HG03571 (cell line): ENCODE measurements at regions not wholly inside any gene's neighbourhood (a gene's known extent, or its start where the extent isn't known, plus 50 kb on each side); places are given as distances from the start of the nearest gene placed in this dataset.
"Not testable (repeated sequence)": the region's sequence is repeated elsewhere in the genome, so short reads cannot be mapped to it uniquely, and the experiment has no call there.

Experiments
- ATAC-seq: cut with Tn5 transposase; IDR thresholded peaks from one replicate; pipeline ENCODE4 v1.9.1; 2021; ENCODE audit not compliant: unreplicated experiment

DNA sequence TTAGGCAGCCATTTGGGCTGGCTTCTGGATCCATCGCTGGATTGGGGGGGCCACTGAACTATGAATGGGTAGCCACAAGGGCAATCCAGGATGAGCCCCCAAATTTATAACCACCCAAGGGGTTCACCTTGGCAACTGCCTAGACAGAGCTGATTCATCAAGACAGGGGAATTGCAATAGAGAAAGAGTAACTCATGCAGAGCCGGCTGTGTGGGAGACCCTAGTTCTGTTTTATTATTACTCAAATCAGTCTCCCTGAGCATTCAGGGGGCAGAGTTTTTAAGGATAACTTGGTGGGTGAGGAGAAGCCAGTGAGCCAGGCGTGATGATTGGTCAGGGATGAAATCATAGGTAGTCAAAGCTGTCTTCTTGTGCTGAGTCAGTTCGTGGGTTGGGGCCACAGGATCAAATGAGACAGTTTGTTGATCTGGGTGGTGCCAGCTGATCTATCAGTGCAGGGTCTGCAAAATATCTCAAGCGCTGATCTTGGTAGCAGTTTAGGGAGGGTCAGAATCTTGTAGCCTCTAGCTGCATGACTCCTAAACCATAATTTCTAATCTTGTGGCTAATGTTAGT lies 57.9 kb downstream of the DNAJB9 start:
- ATAC-seq, result no peak

GRCh38 chr7:108628678-108629077 lies 59.0 kb downstream of the DNAJB9 start:
- no peak for ATAC-seq

GRCh38 chr7:108629651-108630400 lies 60.2 kb downstream of the DNAJB9 start:
- no peak for ATAC-seq

GRCh38 chr7:108634036-108634435 lies 64.4 kb downstream of the DNAJB9 start:
- ATAC-seq, result no peak

DNA sequence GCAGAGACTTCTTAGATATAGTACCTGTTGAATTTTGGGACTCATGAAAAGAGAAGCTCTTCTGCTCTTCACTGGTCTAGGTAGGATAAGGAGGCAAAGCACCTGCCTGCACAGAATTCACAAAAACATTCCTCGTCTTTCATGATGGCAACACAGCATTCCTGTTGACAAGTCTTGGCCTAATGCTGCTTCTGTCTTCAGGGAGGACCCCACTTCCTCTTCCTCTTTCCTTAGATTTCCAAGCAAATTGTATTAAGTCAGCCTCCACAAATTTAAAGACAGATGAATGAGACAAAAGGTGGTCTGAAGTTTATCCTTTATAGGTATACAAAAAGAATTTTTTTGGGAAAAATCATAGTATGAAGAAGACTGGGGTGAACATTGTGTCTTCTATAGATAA lies 64.9 kb downstream of the DNAJB9 start:
- no peak for ATAC-seq

- no peak for ATAC-seq
Observed at GRCh38 chr7:108637049-108637621, 67.5 kb downstream of the DNAJB9 start.

DNA sequence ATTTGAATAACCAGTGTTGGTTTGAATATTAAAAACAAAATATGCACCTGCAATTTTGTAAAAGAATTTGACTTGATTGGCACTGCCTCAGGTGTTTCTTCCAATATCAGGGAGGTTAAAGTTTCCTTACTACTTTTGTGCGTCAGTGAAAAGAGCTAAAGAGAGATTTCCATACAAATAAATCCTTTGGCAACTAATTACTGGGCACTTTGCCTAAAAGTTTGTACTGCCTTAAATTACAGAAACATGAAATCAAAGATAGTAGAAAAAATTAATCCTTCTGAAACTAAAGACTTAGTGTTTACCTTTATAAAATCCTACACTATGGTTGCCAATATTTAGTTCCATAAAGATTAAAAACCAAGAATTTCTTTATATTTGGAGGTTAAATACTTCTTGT lies 72.5 kb downstream of the DNAJB9 start:
- ATAC-seq, result no peak

DNA sequence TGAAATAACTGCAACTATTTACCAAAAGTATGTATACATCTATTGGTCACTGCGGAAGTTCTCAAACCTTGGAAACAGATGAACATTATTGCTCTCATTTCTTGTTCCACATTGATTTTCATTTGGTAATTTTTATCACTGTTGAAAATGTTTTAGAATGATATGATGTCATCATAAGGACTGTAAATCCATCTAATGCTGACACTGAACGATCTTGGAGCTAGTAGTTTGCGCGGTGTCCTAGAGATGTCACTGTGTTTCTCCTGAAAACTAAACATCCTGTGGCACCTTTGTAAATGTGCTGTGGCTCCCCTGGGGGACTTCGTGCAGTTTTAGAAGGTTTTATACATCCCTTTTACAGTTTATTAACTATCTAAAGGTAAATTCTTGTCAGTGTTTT lies 73.5 kb downstream of the DNAJB9 start:
- no peak for ATAC-seq

- ATAC-seq, result no peak
Observed at GRCh38 chr7:108648989-108649388, 79.3 kb downstream of the DNAJB9 start.

- ATAC-seq, result no peak
Observed at GRCh38 chr7:108650467-108650866, 80.8 kb downstream of the DNAJB9 start.

DNA sequence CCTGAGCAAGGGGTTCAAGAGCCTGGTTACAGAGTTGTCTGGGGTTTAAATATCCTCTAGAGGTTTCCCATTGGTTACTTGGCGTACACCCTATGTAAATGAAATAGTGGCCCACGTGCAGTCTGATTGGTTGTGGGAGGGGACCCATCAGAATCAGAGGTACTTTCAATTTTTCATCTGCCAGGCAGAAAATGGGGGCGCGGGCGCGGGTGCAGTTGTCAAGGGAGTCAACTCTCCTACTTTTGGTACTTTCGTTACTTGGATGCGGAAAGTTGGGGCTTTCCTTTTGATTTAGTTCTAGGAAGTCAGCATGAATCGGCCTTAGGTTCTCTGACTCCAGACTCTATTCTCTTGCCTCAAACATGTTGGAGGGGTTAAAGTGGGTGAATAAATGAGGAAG lies 83.2 kb downstream of the DNAJB9 start:
- no peak for ATAC-seq

GRCh38 chr7:108653526-108653925 lies 83.9 kb downstream of the DNAJB9 start:
- ATAC-seq, result no peak

DNA sequence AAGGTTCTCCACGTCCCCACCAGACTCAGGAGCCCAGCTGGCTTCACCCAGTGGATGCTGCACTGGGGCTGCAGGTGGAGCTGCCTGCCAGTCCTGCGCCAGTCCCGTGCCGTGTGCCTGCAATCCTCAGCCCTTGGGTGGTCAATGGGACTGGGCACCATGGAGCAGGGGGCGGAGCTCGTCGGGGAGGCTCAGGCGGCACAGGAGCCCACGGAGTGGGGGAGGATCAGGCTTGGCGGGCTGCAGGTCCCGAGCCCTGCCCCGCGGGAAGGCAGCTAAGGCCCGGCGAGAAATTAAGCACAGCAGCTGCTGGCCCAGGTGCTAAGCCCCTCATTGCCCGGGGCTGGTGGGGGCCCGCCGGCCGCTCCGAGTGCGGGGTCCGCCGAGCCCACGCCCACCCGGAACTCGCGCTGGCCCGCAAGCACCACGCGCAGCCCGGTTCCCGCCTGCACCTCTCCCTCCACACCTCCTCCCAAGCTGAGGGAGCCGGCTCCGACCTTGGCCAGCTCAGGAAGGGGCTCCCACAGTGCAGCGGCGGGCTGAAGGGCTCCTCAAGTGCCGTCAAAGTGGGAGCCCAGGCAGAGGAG lies 87.6 kb downstream of the DNAJB9 start:
- ATAC-seq, result not testable (repeated sequence)

DNA sequence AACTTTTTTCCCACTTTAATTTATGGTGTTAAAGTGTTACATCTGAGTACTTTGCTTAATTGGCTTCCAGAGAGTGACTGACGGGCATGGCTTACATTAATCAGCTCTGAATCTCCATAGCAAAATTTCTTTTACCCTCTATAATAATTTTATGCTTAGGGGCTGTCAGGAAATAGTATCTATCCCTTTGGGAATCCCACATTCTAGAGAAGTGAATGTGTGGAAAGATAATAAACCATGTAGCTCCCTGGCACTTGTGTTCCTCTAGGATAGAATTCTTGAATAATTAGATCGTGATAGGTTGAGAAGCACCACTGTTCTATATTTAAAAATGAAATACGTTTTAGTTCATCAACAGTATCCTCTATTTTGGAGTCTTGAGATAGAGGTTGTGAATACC lies 89.6 kb downstream of the DNAJB9 start:
- no peak for ATAC-seq

DNA sequence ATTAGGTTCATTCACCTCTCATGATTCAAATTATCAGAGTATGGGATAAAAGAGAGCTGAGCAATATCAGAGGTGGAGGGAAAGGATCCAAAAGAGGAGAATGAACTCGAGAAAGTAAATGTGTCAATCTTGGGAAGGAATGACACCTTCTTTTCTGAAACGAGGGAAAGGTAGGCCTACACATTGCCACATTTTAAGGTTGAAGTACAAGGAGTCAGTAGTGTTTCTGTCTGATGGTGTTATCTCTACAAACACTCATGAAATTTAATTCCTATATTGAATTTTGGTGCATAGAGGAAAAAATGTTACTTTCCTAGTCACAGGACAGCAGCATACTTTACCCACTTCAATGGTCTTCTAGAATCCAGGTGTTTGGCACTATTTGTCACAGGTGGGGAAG lies 90.2 kb downstream of the DNAJB9 start:
- ATAC-seq, result no peak

DNA sequence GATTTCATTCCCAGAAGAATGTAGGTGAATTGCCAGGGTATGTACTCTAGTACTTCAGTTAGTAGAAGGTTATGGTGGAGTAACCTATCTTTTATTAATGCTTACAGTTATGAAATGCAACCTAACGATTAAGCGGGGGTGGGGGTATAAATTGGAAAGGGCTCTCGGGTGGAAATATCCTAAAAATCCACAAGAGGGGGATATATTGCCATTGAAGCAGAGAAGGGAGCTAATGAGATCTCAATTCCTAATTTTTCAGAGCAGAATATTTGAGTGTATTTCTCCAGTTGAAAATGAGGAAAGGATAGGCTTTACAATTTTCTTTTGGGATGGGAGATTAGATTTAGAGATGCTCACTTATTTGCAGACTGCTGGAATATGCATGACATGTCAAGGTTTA lies 90.8 kb downstream of the DNAJB9 start:
- ATAC-seq, result no peak

GRCh38 chr7:108662783-108663362 lies 93.2 kb downstream of the DNAJB9 start:
- no peak for ATAC-seq

- ATAC-seq, result no peak
Observed at GRCh38 chr7:108663701-108664100, 94.0 kb downstream of the DNAJB9 start.

DNA sequence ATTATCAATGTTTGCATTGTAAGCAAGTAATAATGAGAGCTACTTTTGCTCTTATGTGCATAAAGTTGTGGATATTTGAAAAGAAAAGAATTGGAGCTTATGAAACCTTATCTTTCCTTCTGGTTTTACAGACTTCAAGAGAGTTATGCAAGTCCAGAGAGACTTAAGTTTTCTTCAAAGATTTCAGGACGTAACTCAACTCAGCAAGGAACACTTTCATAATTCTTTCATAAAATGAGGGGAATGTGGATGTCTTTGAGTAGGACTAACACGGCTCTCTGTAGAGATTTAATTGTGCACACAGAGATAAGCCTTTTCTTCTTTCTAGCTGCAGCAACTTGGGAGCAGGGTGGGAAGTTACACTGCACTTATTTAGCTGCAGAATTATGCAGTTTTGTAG lies 97.5 kb downstream of the DNAJB9 start:
- no peak for ATAC-seq

DNA sequence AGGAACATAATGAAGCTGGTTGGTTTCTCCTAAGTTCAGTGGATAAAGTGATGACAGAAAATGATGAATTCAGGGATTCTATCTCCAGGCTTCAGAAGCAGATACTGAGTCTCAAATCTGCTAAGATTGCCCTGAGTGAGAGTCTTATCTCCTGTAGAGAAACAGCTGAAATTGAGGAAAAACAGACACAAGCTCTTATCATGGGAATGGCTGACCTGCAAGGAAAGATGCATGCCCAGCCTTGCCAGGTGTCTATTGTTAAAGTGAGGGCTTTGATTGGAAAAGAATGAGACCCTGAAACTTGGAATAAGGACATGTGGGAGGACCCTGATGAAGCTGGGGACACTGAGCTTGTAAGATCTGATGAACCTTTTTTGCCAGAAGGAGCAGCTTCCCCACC lies 100.3 kb downstream of the DNAJB9 start:
- ATAC-seq, result no peak

- not testable (repeated sequence) for ATAC-seq
Observed at GRCh38 chr7:108673699-108674098, 104.0 kb downstream of the DNAJB9 start.

GRCh38 chr7:108684629-108685028 lies 115.0 kb downstream of the DNAJB9 start:
- ATAC-seq, result no peak
